GM19438 (cell line): ENCODE measurements at regions not wholly inside any gene's neighbourhood (a gene's known extent, or its start where the extent isn't known, plus 50 kb on each side); places are given as distances from the start of the nearest gene placed in this dataset.

Experiments used
- ATAC-seq: cut with Tn5 transposase; IDR thresholded peaks from one replicate; pipeline ENCODE4 v1.9.1; 2021; ENCODE audit warnings: low read depth; ENCODE audit not compliant: unreplicated experiment

- ATAC-seq, result no peak
These were observed 60.6 kb upstream of the NKX1-1 start for GRCh38 chr4:1466863-1467165.

- no peak for ATAC-seq
These were observed 60.0 kb upstream of the NKX1-1 start for GRCh38 chr4:1466034-1466862.

GRCh38 chr4:1465173-1466033, 59.2 kb upstream of the NKX1-1 start:
- ATAC-seq, result no peak

- ATAC-seq, result no peak
These were observed 58.4 kb upstream of the NKX1-1 start for GRCh38 chr4:1464581-1465171.

GRCh38 chr4:1463927-1464540, 57.8 kb upstream of the NKX1-1 start:
- no peak for ATAC-seq

- no peak for ATAC-seq
These were observed 57.1 kb upstream of the NKX1-1 start for GRCh38 chr4:1463088-1463926.

- no peak for ATAC-seq
These were observed 56.5 kb upstream of the NKX1-1 start for GRCh38 chr4:1462768-1463075.

- ATAC-seq, result no peak
These were observed 55.9 kb upstream of the NKX1-1 start for GRCh38 chr4:1462009-1462767.

GRCh38 chr4:1460967-1461868, 55.0 kb upstream of the NKX1-1 start:
- no peak for ATAC-seq

- no peak for ATAC-seq
These were observed 53.7 kb upstream of the NKX1-1 start for GRCh38 chr4:1459722-1460511.

GRCh38 chr4:1459081-1459721, 53.0 kb upstream of the NKX1-1 start:
- no peak for ATAC-seq

- no peak for ATAC-seq
These were observed 52.3 kb upstream of the NKX1-1 start for GRCh38 chr4:1458581-1458980.
